ENCODE measurements at regions not wholly inside any gene's neighbourhood (a gene's known extent, or its start where the extent isn't known, plus 50 kb on each side); places are given as distances from the start of the nearest gene placed in this dataset.

DNA sequence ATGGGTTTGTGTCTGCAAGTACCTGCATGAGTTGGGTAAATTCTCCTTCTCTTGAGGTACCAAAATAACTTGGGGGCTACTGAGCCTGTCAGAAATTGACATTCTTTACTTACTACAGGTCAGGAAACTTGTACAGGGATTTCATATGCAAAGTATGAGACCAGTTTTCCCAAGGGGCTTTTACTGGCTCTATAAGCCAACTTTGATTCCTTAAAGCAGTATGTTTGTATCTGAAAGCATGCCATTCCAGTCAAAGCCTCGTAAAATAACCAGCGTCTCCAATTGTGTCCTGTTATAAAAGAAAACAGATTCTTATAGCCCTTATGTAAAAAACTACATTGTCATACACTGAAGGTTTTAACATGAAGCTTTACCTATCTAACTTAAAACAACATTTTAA lies 90.2 kb downstream of the ZNF467 start:
- H3K9ac ChIP-seq (ENCODE audit: low read depth in 1 of 2, low read length in 2 of 2) = no peak overlapping the region
- H3K27ac ChIP-seq (ENCODE audit: low read depth in 1 of 2, low read length in 2 of 2) = no peak overlapping the region
- H3K36me3 ChIP-seq (ENCODE audit: control insufficient read depth in 4 of 4, insufficient read depth in 3 of 4, low read depth in 1 of 4, low read length in 3 of 4) = no peaks in the 10 kb centered on the region
- no peaks in the 10 kb centered on the region for H3K9me3 ChIP-seq (ENCODE audit: control insufficient read depth in 4 of 4, low read length in 3 of 4)
- H3K4me1 ChIP-seq (ENCODE audit: control insufficient read depth in 4 of 4, insufficient read depth in 4 of 4, low read length in 3 of 4) = no peaks in the 10 kb centered on the region
- no peaks in the 10 kb centered on the region for H3K27me3 ChIP-seq (ENCODE audit: control insufficient read depth in 4 of 4, insufficient read depth in 4 of 4, low read length in 3 of 4)
- TF ChIP-seq RAD21 (IDR thresholded peaks at IDR 0.05) = no peak
- TF ChIP-seq YY1 (IDR thresholded peaks at IDR 0.05) = no peak
- TF ChIP-seq ATF3 (IDR thresholded peaks at IDR 0.05) = no peak
- TF ChIP-seq GABPA (IDR thresholded peaks at IDR 0.05 in 1 of 2, conservative IDR thresholded peaks at IDR 0.05 in 1 of 2) = no peak
- TF ChIP-seq JUND (IDR thresholded peaks at IDR 0.05) = no peak
- no peak for TF ChIP-seq NR2F2 (IDR thresholded peaks at IDR 0.05)
- TF ChIP-seq, protein P1, sequence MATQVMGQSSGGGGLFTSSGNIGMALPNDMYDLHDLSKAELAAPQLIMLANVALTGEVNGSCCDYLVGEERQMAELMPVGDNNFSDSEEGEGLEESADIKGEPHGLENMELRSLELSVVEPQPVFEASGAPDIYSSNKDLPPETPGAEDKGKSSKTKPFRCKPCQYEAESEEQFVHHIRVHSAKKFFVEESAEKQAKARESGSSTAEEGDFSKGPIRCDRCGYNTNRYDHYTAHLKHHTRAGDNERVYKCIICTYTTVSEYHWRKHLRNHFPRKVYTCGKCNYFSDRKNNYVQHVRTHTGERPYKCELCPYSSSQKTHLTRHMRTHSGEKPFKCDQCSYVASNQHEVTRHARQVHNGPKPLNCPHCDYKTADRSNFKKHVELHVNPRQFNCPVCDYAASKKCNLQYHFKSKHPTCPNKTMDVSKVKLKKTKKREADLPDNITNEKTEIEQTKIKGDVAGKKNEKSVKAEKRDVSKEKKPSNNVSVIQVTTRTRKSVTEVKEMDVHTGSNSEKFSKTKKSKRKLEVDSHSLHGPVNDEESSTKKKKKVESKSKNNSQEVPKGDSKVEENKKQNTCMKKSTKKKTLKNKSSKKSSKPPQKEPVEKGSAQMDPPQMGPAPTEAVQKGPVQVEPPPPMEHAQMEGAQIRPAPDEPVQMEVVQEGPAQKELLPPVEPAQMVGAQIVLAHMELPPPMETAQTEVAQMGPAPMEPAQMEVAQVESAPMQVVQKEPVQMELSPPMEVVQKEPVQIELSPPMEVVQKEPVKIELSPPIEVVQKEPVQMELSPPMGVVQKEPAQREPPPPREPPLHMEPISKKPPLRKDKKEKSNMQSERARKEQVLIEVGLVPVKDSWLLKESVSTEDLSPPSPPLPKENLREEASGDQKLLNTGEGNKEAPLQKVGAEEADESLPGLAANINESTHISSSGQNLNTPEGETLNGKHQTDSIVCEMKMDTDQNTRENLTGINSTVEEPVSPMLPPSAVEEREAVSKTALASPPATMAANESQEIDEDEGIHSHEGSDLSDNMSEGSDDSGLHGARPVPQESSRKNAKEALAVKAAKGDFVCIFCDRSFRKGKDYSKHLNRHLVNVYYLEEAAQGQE (IDR thresholded peaks at IDR 0.05) = no peak
- no peak for TF ChIP-seq HNF4A (conservative IDR thresholded peaks at IDR 0.05)
- TF ChIP-seq FOXA1 (IDR thresholded peaks at IDR 0.05) = no peak
- TF ChIP-seq MAX (IDR thresholded peaks at IDR 0.05) = no peak
- TF ChIP-seq, protein P2, sequence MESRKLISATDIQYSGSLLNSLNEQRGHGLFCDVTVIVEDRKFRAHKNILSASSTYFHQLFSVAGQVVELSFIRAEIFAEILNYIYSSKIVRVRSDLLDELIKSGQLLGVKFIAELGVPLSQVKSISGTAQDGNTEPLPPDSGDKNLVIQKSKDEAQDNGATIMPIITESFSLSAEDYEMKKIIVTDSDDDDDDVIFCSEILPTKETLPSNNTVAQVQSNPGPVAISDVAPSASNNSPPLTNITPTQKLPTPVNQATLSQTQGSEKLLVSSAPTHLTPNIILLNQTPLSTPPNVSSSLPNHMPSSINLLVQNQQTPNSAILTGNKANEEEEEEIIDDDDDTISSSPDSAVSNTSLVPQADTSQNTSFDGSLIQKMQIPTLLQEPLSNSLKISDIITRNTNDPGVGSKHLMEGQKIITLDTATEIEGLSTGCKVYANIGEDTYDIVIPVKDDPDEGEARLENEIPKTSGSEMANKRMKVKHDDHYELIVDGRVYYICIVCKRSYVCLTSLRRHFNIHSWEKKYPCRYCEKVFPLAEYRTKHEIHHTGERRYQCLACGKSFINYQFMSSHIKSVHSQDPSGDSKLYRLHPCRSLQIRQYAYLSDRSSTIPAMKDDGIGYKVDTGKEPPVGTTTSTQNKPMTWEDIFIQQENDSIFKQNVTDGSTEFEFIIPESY (IDR thresholded peaks at IDR 0.05) = no peak
- no peak for TF ChIP-seq EGR1 (IDR thresholded peaks at IDR 0.05; ENCODE audit: low read depth in 2 of 2)
- TF ChIP-seq TAF1 (conservative IDR thresholded peaks at IDR 0.05) = no peak
- no peak for TF ChIP-seq HNF4G (IDR thresholded peaks at IDR 0.05)
- no peak for TF ChIP-seq RXRA (IDR thresholded peaks at IDR 0.05)
- no peak for TF ChIP-seq CTCF (IDR thresholded peaks at IDR 0.05; ENCODE audit: low read depth, low read length, missing input control)
- no peak for TF ChIP-seq FOXA2 (IDR thresholded peaks at IDR 0.05)
- no peak for TF ChIP-seq SP1 (IDR thresholded peaks at IDR 0.05)
- WGBS = 80% methylated on average over 2 of the region's 2 CpGs
- no peak overlapping the region for H3K4me3 ChIP-seq (ENCODE audit: low read depth in 1 of 3, low read length in 3 of 3)
- DNase-seq (ENCODE audit: low spot score) = no peak
